SK-N-MC (cell line): ENCODE measurements at regions not wholly inside any gene's neighbourhood (a gene's known extent, or its start where the extent isn't known, plus 50 kb on each side); places are given as distances from the start of the nearest gene placed in this dataset.

ENCODE experiments used
- DNase-seq: peaks from one replicate; pipeline ENCODE4 v3.0.0-alpha.2; 2011; ENCODE audit warnings: low read depth, low spot score
- H3K27ac ChIP-seq: fragments of 200-600 bp; sonication (generic); 2 replicates; pipeline ENCODE4 v1.5.1; 2016; ENCODE audit warnings: mixed run types
- H3K36me3 ChIP-seq: fragments of 200-600 bp; sonication (generic); 2 replicates; pipeline ENCODE4 v1.6.1; 2017; ENCODE audit warnings: antibody characterized with exemption, low read length, mixed read lengths; ENCODE audit not compliant: insufficient read depth
- H3K4me3 ChIP-seq: fragments of 200-600 bp; sonication (generic); 2 replicates; pipeline ENCODE4 v1.5.1; 2016
- H3K9ac ChIP-seq: fragments of 200-600 bp; sonication (generic); 2 replicates; pipeline ENCODE4 v1.8.0; 2017; ENCODE audit warnings: mixed run types, mixed read lengths; ENCODE audit not compliant: insufficient read length
- H3K9me3 ChIP-seq: fragments of 200-600 bp; sonication (generic); 2 replicates; pipeline ENCODE4 v1.6.1; 2017; ENCODE audit warnings: low read depth, mild to moderate bottlenecking, antibody characterized with exemption, low read length, moderate library complexity, mixed read lengths
- EZH2 ChIP-seq: fragments of 200-600 bp; sonication (generic); IDR thresholded peaks from one replicate; pipeline ENCODE4 v1.6.1; 2017; ENCODE audit warnings: antibody characterized with exemption
- FOXP2 ChIP-seq: optimal IDR thresholded peaks from 2 replicates; pipeline ENCODE3; 2011; ENCODE audit warnings: mild to moderate bottlenecking, moderate library complexity; ENCODE audit not compliant: insufficient read depth; ENCODE audit errors: extremely low read length, control extremely low read depth
- POLR2AphosphoS5 ChIP-seq: IDR thresholded peaks from 2 replicates; pipeline ENCODE4 v1.6.1; 2012; ENCODE audit warnings: mild to moderate bottlenecking, low read depth, low read length, borderline replicate concordance

DNA sequence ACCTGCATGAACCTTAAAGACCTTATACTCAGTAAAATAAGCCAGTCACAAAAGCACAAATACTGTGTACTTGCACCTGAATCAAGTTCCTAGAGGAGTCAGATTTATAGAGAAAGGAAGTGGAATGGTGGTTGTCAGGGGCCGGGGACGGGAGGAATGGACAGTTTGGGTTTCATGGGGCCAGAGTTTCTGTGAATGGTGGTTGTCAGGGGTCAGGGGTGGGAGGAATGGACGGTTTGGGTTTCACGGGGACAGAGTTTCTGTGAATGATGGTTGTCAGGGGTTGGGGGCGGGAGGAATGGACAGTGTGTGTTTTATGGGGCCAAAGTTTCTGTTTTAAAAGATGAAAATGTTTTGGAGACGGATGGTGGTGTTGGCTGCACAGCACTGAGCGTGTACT, 260.0 kb upstream of the MKI67 start:
- H3K4me3 ChIP-seq = no peak overlapping the region
- TF ChIP-seq POLR2AphosphoS5 = no peak
- TF ChIP-seq EZH2 = no peak
- H3K27ac ChIP-seq = no peak overlapping the region
- H3K9ac ChIP-seq = no peak overlapping the region
- no peak for DNase-seq
- no peaks in the 10 kb centered on the region for H3K36me3 ChIP-seq
- H3K9me3 ChIP-seq = no peaks in the 10 kb centered on the region

DNA sequence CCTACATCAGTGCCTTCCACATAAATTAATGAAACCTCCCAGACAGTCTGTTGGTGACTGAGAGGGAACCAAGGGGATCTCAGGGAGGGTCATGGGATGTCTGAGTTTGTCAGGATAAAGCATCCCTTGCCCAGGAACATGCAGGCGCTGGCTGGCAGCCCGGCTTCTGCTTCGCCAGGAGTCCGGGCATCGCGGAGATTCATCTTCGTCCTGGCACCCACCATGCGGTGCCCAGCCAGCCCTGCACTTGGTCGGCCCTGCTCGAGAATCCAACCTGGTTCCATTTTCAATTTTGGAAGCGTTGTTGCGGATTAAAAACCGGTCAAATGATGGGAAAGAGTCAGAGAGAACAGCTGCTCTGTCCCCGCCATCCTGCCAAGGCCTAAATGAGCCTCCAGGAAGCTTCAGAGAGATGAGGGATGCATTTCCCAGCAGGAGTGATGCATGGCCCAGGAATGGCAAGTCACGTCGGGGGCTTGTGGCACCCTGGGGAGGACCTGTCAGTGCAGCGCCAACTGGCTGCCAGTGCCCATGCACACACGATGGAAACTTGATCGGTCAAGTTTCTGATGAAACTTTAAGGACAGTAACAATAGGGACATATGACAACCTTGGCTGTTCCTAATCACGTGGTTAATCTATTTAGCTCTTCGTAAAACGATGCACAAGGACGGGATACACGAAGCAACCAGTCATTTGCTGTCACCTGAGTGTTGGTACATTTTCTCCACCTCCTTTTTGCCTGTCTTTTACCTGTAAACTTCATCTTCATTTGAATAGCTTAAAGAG, 260.8 kb upstream of the MKI67 start:
- no peak overlapping the region for H3K9ac ChIP-seq
- DNase-seq = no peak
- H3K36me3 ChIP-seq = no peaks in the 10 kb centered on the region
- no peak overlapping the region for H3K27ac ChIP-seq
- H3K4me3 ChIP-seq = no peak overlapping the region
- TF ChIP-seq EZH2 (no peak), FOXP2 (no peak), POLR2AphosphoS5 (no peak)
- no peaks in the 10 kb centered on the region for H3K9me3 ChIP-seq

- TF ChIP-seq FOXP2 (no peak), POLR2AphosphoS5 (no peak), EZH2 (no peak)
- Histone ChIP-seq H3K4me3 (no peak overlapping the region), H3K27ac (no peak overlapping the region), H3K9me3 (no peaks in the 10 kb centered on the region), H3K9ac (no peak overlapping the region), H3K36me3 (no peaks in the 10 kb centered on the region)
- no peak for DNase-seq
Measured at GRCh38 chr10:128390596-128390995, 264.4 kb upstream of the MKI67 start.

DNA sequence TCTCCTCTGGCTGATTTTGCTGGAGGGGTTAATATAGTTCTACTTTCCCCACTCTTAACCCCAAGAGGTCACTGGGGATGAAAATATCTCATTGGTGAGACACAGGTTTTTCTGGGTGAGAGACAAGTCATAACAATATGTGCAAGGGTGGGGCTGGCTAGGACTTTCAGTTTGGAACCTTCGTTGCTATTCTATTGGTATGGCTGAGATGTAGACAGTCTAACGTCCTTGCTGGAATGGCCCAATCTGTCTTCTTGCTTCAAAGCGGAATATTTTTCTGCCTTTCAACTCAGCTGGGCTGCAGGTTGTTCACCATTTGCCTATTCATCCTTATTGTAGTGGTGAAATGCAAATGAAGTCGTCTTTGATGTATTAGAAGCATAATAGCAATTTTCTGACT, 267.3 kb upstream of the MKI67 start:
- Histone ChIP-seq H3K9me3 (no peaks in the 10 kb centered on the region), H3K9ac (no peak overlapping the region), H3K4me3 (no peak overlapping the region), H3K36me3 (no peaks in the 10 kb centered on the region), H3K27ac (no peak overlapping the region)
- DNase-seq = no peak
- no peak for TF ChIP-seq EZH2
- no peak for TF ChIP-seq POLR2AphosphoS5

DNA sequence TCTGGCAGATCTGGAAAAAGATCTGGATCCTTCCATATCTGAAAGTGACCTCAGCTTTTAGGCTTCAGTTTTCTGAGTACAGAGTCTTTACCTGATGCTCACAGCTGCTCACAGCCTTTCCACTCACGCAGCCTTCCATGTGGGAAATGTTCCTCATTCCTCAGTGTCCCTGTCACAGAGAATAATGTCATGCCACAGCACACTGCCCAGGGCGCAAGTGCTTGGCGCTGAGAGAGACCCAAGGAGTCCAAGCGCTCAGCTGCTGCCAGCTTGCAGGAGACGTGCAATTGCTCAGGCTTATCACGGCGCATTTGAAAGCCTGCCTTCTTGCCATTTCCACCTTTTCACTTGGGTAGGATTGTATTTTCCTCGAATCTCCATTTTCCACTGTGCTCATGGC, 271.9 kb upstream of the MKI67 start:
- H3K9ac ChIP-seq = no peak overlapping the region
- TF ChIP-seq POLR2AphosphoS5 (no peak), EZH2 (no peak), FOXP2 (no peak)
- H3K9me3 ChIP-seq = no peaks in the 10 kb centered on the region
- H3K27ac ChIP-seq = no peak overlapping the region
- DNase-seq = no peak
- H3K4me3 ChIP-seq = no peak overlapping the region
- no peaks in the 10 kb centered on the region for H3K36me3 ChIP-seq

DNA sequence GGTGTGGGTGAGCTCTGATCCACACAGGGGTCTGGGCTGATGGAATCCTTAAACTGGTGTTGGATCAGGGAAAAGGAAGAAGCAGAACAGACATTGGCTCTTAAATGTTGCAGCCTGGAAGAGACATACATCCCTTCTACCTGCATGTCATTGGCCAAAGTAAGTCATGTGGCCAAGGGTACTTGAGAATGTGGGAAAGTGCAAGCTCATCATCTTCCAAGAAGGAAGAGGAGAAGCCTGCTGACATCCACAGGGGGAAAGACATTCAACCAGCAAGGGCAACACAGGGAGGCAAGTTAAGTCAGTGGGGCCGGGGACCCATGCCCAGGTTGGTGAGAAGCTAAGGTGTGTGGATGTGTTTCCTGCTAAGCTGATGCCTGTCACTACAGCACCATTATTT, 272.8 kb upstream of the MKI67 start:
- Histone ChIP-seq H3K9me3 (no peaks in the 10 kb centered on the region), H3K9ac (no peak overlapping the region), H3K36me3 (no peaks in the 10 kb centered on the region), H3K4me3 (no peak overlapping the region), H3K27ac (no peak overlapping the region)
- DNase-seq = no peak
- no peak for TF ChIP-seq FOXP2
- TF ChIP-seq POLR2AphosphoS5 = no peak
- TF ChIP-seq EZH2 = no peak

DNA sequence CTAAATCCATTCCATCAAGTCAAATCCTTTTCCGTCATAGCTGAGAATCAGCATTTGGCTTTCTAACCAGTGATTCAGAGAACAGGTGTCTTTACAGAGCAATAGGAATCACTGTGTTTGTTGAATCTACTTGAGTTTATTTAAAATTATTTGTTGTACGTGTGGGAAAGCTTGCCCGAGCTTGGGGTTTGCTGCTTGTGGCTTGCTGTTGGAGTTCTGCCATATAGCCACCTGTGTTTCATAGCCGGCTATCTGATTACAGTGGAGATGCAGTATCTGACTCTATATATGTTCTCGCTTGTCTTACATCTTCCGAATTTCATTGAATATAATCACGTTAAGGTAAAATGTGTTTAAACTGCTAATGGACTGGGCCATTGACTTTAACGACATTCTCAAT, 274.3 kb upstream of the MKI67 start:
- no peak for DNase-seq
- H3K27ac ChIP-seq = no peak overlapping the region
- TF ChIP-seq POLR2AphosphoS5 = no peak
- no peak for TF ChIP-seq FOXP2
- no peak for TF ChIP-seq EZH2

GRCh38 chr10:128405450-128405849, 279.2 kb upstream of the MKI67 start:
- DNase-seq = no peak
- Histone ChIP-seq H3K4me3 (no peak overlapping the region), H3K36me3 (no peaks in the 10 kb centered on the region), H3K9me3 (no peaks in the 10 kb centered on the region), H3K27ac (no peak overlapping the region), H3K9ac (no peak overlapping the region)
- TF ChIP-seq EZH2 (no peak), FOXP2 (no peak), POLR2AphosphoS5 (no peak)

More for the DNA sequence above, 274.3 kb upstream of the MKI67 start:
- no peak overlapping the region for H3K4me3 ChIP-seq
- no peaks in the 10 kb centered on the region for H3K36me3 ChIP-seq
- H3K9ac ChIP-seq = no peak overlapping the region
- H3K9me3 ChIP-seq = no peaks in the 10 kb centered on the region

DNA sequence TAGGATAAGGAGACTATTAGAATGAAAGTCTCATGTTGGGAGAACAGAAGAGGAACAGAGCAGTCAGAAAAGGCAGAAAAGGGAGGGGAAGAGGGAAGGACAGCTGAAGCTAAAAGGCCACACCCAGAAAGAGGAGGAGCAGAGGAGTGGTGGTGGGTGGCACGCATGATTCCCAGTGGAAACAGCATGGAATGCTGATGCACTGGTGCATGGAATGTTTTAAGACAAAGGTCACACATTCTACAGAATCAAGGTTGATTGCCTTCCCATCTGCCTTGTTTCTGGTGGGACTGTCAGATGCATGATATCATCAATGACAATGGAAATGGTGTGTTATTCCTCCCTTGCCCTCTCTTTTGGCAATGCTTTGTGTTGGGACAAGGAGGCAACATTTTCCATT, 285.4 kb upstream of the MKI67 start:
- no peak overlapping the region for H3K4me3 ChIP-seq
- H3K27ac ChIP-seq = no peak overlapping the region
- no peak for TF ChIP-seq FOXP2
- no peak for TF ChIP-seq POLR2AphosphoS5
- no peak for TF ChIP-seq EZH2
- DNase-seq = no peak
- H3K36me3 ChIP-seq = no peaks in the 10 kb centered on the region
- no peaks in the 10 kb centered on the region for H3K9me3 ChIP-seq
- H3K9ac ChIP-seq = no peak overlapping the region
